ENCODE measurements at regions not wholly inside any gene's neighbourhood (a gene's known extent, or its start where the extent isn't known, plus 50 kb on each side); places are given as distances from the start of the nearest gene placed in this dataset.

- no peak for TF ChIP-seq CTCF (conservative IDR thresholded peaks at IDR 0.05)
- Histone ChIP-seq H3K23ac (ENCODE audit: insufficient read length, low read depth, low read length) (no peak overlapping the region), H3K4me2 (ENCODE audit: insufficient read depth, insufficient read length, low read length) (no peak overlapping the region), H4K91ac (ENCODE audit: insufficient read length, low read depth, low read length) (no peak overlapping the region), H2BK15ac (ENCODE audit: low read depth, low read length) (no peak overlapping the region), H3K4me1 (ENCODE audit: insufficient read depth, low read length) (no peaks in the 10 kb centered on the region; the same call in 1 of the 2 replicates), H3K27me3 (ENCODE audit: insufficient read depth, low read length) (no peaks in the 10 kb centered on the region), H4K20me1 (ENCODE audit: control insufficient read depth, insufficient read depth, insufficient read length) (no peaks in the 10 kb centered on the region), H2BK12ac (ENCODE audit: insufficient read length, low read depth, low read length) (no peak overlapping the region), H3K27ac (ENCODE audit: insufficient read length, low read depth, low read length) (no peak overlapping the region), H3K14ac (ENCODE audit: insufficient read depth, low read length) (no peak overlapping the region), H3K79me2 (ENCODE audit: insufficient read depth, low read length) (no peaks in the 10 kb centered on the region), H2AFZ (ENCODE audit: low read length) (no peak overlapping the region), H3K56ac (ENCODE audit: insufficient read length, low read depth, low read length) (no peak overlapping the region), H2BK5ac (ENCODE audit: insufficient read length, low read length) (no peak overlapping the region), H3K79me1 (ENCODE audit: insufficient read depth, low read depth, low read length, poor library complexity, severe bottlenecking) (no peaks in the 10 kb centered on the region), H2AK5ac (ENCODE audit: insufficient read length, low read length) (no peak overlapping the region), H3K9me3 (ENCODE audit: control insufficient read depth, low read depth, low read length) (no peaks in the 10 kb centered on the region), H3K23me2 (ENCODE audit: insufficient read length, low read depth, low read length, poor library complexity, severe bottlenecking) (no peaks in the 10 kb centered on the region), H2BK120ac (ENCODE audit: low read depth, low read length, poor library complexity, severe bottlenecking) (no peak overlapping the region), H3K18ac (ENCODE audit: insufficient read length, low read depth, low read length) (no peak overlapping the region), H3K4ac (ENCODE audit: low read depth, low read length) (no peak overlapping the region), H4K5ac (ENCODE audit: insufficient read length, low read depth, low read length) (no peak overlapping the region), H2BK20ac (ENCODE audit: low read depth, low read length, poor library complexity, severe bottlenecking) (no peak overlapping the region), H3T11ph (ENCODE audit: low read length) (no peak overlapping the region), H3K9ac (ENCODE audit: extremely low read depth, insufficient read length, low read length) (no peak overlapping the region), H4K8ac (replicated peaks; ENCODE audit: insufficient read length, low read depth, low read length) (no peak overlapping the region)
- Mint-ChIP-seq H3K27me3 (ENCODE audit: low read depth) (no peaks in the 10 kb centered on the region), H3K9me3 (no peaks in the 10 kb centered on the region), H3K27ac (no peak overlapping the region; a peak in 1 of 7 replicates), H3K4me3 (no peak overlapping the region), H3K36me3 (ENCODE audit: insufficient read depth in 1 of 3, low read depth in 3 of 3) (no peaks in the 10 kb centered on the region; a peak in 1 of 7 replicates), H3K4me1 (peaks cover 7 to 13% of the 10 kb centered on the region in 2 experiments; a peak in 3 of 4 replicates)
- DNase-seq = no peak
- no CpG with 5 or more reads among the region's 1 CpG for WGBS (ENCODE audit: extremely low coverage, insufficient read length, low lambda C conversion rate)
These were observed 1399.0 kb upstream of the ZEB2 start for GRCh38 chr2:145918951-145919350.
